Activated CD8-positive, alpha-beta memory T cell treated with anti-CD3 and anti-CD28 coated beads for 36 hours (primary cell): ENCODE measurements at regions not wholly inside any gene's neighbourhood (a gene's known extent, or its start where the extent isn't known, plus 50 kb on each side); places are given as distances from the start of the nearest gene placed in this dataset.

ENCODE experiments used
- CTCF ChIA-PET: fragments of 350-600 bp; sonication (Branson Sonifier 250); formaldehyde crosslinking; loops from one replicate; lab custom pipeline; 2021; ENCODE audit warnings: antibody characterized with exemption; lab: Charles Lee
- POLR2A ChIA-PET: fragments of 350-600 bp; sonication (Branson Sonifier 250); formaldehyde crosslinking; loops from one replicate; lab custom pipeline; 2021; ENCODE audit warnings: antibody characterized with exemption; lab: Charles Lee

- CTCF ChIA-PET: interaction anchor here (0.7 kb wide), 1 partner anchor 52 kb away, joined by 3 read pairs; no protein-coding TSS in a partner anchor
- POLR2A ChIA-PET: interaction anchor here (0.9 kb wide), 1 partner anchor 58 kb away, joined by 3 read pairs; the partner anchor contains the start of gene WAPL
These were observed 58.4 kb upstream of the WAPL start for GRCh38 chr10:86579883-86580520.

- POLR2A ChIA-PET: no interaction called here
- CTCF ChIA-PET: interaction anchor here (0.7 kb wide), 1 partner anchor 53 kb away, joined by 3 read pairs; no protein-coding TSS in a partner anchor
These were observed 58.9 kb upstream of the WAPL start for GRCh38 chr10:86580521-86580891.

- CTCF ChIA-PET: interaction anchor here (1.5 to 2.8 kb wide), 3 partner anchors 76 to 193 kb away, joined by 3 to 24 read pairs (median 15); no protein-coding TSS in a partner anchor
These were observed 62.4 kb upstream of the WAPL start for GRCh38 chr10:86583983-86584382.

GRCh38 chr10:86585037-86585929, 63.7 kb upstream of the WAPL start:
- POLR2A ChIA-PET: interaction anchor here (1.6 kb wide), 1 partner anchor 185 kb away, joined by 13 read pairs; no protein-coding TSS in a partner anchor
- CTCF ChIA-PET: interaction anchor here (0.6 to 2.8 kb wide), 11 partner anchors 9 to 204 kb away, joined by 3 to 24 read pairs (median 3); no protein-coding TSS in a partner anchor

More at GRCh38 chr10:86583983-86584382, 62.4 kb upstream of the WAPL start:
- POLR2A ChIA-PET: no interaction called here

DNA sequence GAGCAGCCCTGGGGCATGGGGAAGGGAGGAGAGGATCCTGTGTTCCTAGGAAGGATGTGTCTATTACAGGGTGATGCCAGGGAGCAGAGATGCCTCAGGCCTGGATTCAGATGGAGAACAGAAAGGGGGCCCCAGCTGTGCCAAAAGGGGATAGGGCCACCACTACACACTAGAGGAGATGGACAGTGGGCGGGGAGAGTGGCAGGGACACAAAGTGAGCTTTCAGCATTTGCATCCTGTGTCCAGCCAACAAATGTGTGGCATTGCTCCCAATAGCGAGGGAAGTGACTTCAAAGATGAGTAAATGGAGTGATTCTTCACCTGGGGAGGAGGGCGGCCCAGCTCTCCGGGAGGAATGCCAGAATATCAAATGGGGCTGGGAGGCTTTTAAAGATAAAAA, 64.9 kb upstream of the WAPL start:
- POLR2A ChIA-PET: no interaction called here
- CTCF ChIA-PET: interaction anchor here (0.6 to 1.4 kb wide), 3 partner anchors 150 to 400 kb away, joined by 3 to 4 read pairs (median 3); no protein-coding TSS in a partner anchor

DNA sequence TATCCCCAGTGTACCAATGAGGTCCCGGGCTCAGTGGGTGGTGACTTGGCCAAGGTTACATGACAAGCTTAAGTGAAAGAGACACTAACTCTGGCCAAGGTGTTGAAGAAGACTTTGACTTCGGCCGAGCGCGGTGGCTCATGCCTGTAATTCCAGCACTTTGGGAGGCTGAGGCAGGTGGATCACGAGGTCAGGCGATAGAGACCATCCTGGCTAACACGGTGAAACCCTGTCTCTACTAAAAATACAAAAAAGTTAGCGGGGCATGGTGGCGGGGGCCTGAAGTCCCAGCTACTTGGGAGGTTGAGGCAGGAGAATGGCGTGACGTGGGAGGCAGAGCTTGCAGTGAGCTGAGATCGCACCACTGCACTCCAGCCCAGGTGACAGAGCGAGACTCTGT, 65.6 kb upstream of the OPN4 start:
- CTCF ChIA-PET: interaction anchor here (0.7 to 0.9 kb wide), 2 partner anchors 76 to 260 kb away, joined by 3 read pairs; no protein-coding TSS in a partner anchor
- POLR2A ChIA-PET: interaction anchor here (0.6 kb wide), 1 partner anchor 200 kb away, joined by 6 read pairs; no protein-coding TSS in a partner anchor

GRCh38 chr10:86591436-86591835, 62.9 kb upstream of the OPN4 start:
- POLR2A ChIA-PET: no interaction called here
- CTCF ChIA-PET: no interaction called here

DNA sequence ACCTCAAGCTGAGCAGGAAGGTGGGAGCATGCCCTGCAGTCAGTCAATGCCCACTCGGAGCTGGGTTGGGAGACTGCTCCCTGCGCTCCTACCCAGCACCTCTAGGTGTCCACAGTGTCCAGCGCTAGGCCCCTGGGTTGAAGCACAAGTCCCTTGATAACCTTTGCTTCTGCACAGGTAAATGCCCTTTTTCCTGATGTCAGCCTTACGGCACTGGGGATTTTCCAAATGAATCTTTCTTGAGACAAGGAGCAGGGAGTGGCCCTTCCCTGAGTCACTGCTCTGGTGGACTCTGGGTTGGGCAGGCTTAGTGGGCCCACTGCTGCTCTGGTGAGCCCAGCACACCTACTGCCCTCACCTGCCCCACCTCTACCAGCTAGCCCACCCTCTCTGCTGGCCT, 61.9 kb upstream of the OPN4 start:
- CTCF ChIA-PET: no interaction called here

DNA sequence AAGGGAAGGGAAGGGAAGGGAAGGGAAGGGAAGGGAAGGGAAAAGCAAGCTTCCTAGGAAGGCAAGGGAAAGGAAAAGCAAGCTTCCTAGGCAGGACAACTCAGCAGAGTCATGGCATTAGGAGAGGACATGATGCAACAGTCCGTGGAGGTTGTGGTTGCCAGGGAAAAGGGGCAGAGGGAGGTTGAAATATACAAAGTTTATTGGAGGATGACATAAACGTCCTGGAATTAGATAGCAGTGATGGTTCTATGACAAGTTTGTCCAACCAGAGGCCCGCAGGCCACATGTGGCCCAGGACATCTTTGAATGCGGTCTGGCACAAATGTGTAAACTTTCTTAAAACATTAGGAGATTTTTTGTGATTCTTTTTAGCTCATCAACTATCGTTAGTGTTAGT, 59.8 kb upstream of the OPN4 start:
- POLR2A ChIA-PET: no interaction called here
- CTCF ChIA-PET: no interaction called here

More for the DNA sequence above, 61.9 kb upstream of the OPN4 start:
- POLR2A ChIA-PET: no interaction called here

GRCh38 chr10:86595496-86595895, 58.9 kb upstream of the OPN4 start:
- POLR2A ChIA-PET: interaction anchor here (0.7 kb wide), 1 partner anchor 1000 kb away, joined by 3 read pairs; no protein-coding TSS in a partner anchor
- CTCF ChIA-PET: no interaction called here

DNA sequence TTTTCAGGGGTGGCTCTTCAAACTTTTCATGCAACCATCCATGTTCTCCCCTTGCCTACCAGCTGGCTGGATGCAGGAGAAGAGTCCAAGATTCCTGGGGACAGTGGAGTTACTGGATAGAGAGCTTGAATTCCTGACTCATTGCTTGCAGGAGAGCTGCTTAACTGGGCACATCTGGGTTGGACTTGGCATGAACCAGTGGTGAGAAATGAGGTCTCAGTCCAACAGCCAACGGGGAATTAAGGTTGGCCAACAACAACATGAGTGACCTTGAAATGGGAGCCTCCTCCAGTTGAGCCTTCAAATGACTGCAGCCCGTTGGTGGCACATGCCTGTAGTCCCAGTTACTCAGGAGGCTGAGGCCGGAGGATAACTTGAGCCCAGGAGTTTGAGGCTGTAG, 58.1 kb upstream of the OPN4 start:
- POLR2A ChIA-PET: no interaction called here
- CTCF ChIA-PET: no interaction called here

DNA sequence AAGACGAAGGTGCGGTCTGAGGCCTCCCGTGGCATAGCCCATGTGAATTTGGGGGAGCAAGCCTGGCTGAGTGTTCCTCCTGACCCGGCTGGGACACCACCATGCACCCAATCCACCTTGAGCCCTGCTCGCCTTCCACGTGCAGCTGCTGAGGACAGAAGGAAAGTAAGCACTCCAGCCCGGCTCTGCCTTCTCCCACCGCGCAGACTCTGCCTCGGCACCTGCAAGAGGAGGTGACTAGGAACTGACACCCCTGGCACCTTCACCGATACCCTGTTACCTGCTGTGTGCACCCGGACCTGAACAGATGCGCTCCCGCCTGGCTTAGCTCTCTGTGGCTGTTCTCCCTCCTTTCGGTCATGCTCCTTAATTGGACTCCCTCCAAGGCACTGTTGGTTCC, 57.0 kb upstream of the OPN4 start:
- ChIA-PET POLR2A (no interaction called here), CTCF (no interaction called here)

GRCh38 chr10:86598151-86598550, 56.2 kb upstream of the OPN4 start:
- POLR2A ChIA-PET: no interaction called here

DNA sequence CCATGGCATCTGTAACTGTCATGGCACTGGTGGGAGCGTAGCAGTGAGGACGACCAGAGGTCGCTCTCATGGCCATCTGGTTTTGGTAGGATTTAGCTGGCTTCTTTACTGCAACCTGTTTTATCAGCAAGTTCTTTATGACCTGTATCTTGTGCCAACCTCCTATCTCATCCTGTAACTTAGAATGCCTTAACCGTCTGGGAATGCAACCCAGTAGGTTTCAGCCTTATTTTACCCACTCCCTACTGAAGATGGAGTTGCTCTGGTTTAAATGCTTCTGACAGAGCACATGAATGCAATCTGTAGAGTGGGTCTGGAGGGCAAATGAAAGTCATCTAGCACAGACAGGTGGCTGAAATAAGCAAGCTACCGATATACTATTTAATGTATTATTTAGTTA, 55.3 kb upstream of the OPN4 start:
- CTCF ChIA-PET: interaction anchor here (1.1 kb wide), 1 partner anchor 22 kb away, joined by 3 read pairs; no protein-coding TSS in a partner anchor
- POLR2A ChIA-PET: no interaction called here

More at GRCh38 chr10:86598151-86598550, 56.2 kb upstream of the OPN4 start:
- CTCF ChIA-PET: interaction anchor here (1.1 kb wide), 1 partner anchor 23 kb away, joined by 3 read pairs; no protein-coding TSS in a partner anchor

DNA sequence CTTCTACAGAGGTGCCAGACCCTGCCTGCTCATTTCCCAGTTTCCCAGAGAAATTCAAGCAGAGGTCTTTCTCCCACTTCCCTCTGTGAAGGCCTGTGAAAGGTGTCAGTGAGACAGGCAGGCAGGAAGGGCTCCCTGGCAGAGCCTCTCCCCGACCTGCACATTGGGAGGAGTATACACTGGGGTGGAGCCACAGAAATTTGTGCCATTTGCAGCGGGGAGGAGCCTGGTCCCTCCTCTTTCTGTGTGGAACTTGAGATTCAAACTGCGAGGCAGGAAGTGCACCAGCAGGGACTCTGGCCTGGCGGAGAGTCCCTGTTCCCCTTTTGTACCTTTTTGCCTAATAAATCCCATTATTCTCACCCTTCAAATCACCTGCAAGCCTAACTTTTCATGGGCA, 54.6 kb upstream of the OPN4 start:
- ChIA-PET POLR2A (no interaction called here), CTCF (no interaction called here)

GRCh38 chr10:86600296-86600695, 54.1 kb upstream of the OPN4 start:
- POLR2A ChIA-PET: no interaction called here
- CTCF ChIA-PET: no interaction called here

- CTCF ChIA-PET: interaction anchor here (0.8 kb wide), 1 partner anchor 195 kb away, joined by 6 read pairs; no protein-coding TSS in a partner anchor
- POLR2A ChIA-PET: no interaction called here
These were observed 52.3 kb upstream of the OPN4 start for GRCh38 chr10:86601956-86602602.

DNA sequence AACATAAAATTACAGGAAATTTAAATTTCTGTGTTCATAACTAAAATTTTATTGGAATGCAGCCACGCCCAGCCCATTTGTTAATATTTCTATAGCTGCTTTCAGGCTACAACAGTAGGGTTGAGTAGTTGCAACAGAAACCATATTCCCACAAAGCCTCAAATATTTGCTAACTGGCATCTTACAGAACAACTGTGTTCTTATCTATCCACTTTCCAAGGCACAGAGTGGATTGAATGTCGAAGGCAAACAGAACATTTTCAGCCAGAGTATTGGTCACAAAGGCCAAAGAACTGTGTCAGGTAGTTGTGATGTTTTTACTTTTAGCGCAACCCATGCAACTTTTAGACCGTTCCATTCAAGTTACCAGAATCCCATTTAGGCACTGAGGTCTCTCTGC, 51.1 kb upstream of the OPN4 start:
- CTCF ChIA-PET: no interaction called here
- POLR2A ChIA-PET: no interaction called here
